ENCODE measurements at regions not wholly inside any gene's neighbourhood (a gene's known extent, or its start where the extent isn't known, plus 50 kb on each side); places are given as distances from the start of the nearest gene placed in this dataset.

DNA sequence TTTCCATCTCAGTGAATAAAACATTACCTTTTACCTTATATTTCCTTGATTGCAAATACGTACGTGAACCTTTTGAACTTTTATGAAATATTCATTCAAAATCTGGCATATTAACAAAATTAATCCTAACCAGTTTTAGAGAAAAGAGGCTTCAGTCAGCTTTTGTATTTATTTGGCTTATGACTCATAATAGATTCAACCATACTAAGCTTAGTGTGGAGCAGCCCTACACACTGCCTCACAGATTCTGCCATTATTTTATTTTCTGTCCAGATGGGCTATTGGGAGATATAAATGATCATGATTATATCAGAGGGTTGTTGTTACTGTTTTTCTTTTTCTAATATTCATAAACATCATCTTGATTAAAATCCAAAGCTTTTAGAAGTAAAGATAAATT, 325.5 kb downstream of the GPR37 start:
- H3K27ac ChIP-seq: no peak overlapping the region
- DNase-seq (ENCODE audit: low read depth, low spot score): no peak

DNA sequence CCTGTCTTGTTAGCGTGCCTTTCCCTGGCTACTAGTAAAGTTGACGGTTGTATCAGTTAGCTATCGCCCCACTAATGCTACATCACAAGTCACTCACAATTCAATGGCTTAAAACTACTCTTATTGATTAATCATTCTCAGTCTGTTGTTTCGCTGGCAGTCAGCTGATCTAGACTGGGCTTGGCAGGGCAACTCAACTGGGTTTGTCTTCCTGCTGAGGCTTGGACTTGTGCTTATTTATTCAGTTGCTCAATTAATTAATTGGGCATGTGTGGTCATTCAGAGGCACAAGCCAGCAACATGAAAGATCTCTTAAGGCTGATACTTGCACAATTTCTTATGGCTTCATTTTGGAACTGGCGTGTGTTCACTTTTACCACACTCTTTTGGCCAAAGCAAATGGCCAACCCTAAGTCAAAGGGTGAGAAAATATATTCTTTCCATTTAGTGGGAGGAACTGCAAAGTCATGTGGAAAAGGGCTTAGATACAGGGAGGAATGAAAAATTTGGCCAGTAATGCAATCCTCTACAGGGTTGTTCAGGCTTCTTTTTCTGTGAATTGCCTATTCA, 333.5 kb downstream of the GPR37 start:
- no peak overlapping the region for H3K27ac ChIP-seq
- no peak for DNase-seq (ENCODE audit: low read depth, low spot score)

- H3K27ac ChIP-seq: no peak overlapping the region
Observed at GRCh38 chr7:124429923-124430322, 335.7 kb downstream of the GPR37 start.

GRCh38 chr7:124428781-124429180, 336.8 kb downstream of the GPR37 start:
- H3K27ac ChIP-seq: no peak overlapping the region
- DNase-seq (ENCODE audit: low read depth, low spot score): no peak

More at GRCh38 chr7:124429923-124430322, 335.7 kb downstream of the GPR37 start:
- DNase-seq (ENCODE audit: low read depth, low spot score): no peak

GRCh38 chr7:124426621-124427020, 339.0 kb downstream of the GPR37 start:
- DNase-seq (ENCODE audit: low read depth, low spot score): no peak
- no peak overlapping the region for H3K27ac ChIP-seq

GRCh38 chr7:124423863-124424262, 341.7 kb downstream of the GPR37 start:
- H3K27ac ChIP-seq: no peak overlapping the region

DNA sequence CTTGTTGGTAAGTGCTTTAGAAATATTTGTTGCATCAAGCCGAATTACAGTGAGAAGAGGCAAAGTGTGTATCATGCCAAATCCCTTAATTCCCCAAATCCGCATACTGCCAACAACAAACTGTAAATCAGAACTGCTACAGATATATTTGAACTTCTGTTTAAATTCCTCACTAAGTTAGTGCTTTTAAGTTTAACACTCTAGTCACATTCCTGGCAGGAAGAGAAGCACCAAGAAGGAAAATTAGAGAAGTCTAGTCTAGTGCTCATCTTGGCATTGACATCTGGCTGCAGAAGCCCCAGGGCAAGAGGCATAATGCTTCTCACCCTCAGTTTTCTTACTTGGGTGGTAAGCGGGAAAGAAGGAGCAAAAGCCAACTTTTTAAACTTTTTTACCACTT, 343.5 kb downstream of the GPR37 start:
- H3K27ac ChIP-seq: no peak overlapping the region
- DNase-seq (ENCODE audit: low read depth, low spot score): no peak

More at GRCh38 chr7:124423863-124424262, 341.7 kb downstream of the GPR37 start:
- DNase-seq (ENCODE audit: low read depth, low spot score): no peak

- no peak for DNase-seq (ENCODE audit: low read depth, low spot score)
- no peak overlapping the region for H3K27ac ChIP-seq
Observed at GRCh38 chr7:124420367-124420766, 345.2 kb downstream of the GPR37 start.

- H3K27ac ChIP-seq: no peak overlapping the region
- DNase-seq (ENCODE audit: low read depth, low spot score): no peak
Observed at GRCh38 chr7:124413029-124413428, 352.6 kb downstream of the GPR37 start.

- no peak for DNase-seq (ENCODE audit: low read depth, low spot score)
- H3K27ac ChIP-seq: no peak overlapping the region
Observed at GRCh38 chr7:124412531-124412930, 353.1 kb downstream of the GPR37 start.

DNA sequence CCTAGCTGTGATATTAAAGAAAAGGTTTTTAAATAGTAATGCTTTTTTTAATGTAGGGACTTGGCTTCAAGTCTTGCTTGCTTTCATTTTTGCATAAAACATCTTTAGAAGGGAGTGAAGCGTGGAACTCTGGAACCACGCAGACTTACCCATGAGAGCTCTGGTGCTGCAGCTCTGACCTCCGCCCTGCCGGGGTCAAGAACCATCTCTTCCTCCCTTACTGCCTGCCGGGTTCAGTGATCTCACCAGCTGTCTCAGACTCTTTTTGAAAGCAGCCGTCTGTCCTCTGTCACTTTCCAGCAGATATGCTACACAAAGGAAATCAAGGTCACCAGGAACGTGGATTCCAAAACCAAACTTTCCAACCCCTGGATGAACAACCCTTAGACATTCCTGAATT, 353.8 kb downstream of the GPR37 start:
- no peak for DNase-seq (ENCODE audit: low read depth, low spot score)
- no peak overlapping the region for H3K27ac ChIP-seq

DNA sequence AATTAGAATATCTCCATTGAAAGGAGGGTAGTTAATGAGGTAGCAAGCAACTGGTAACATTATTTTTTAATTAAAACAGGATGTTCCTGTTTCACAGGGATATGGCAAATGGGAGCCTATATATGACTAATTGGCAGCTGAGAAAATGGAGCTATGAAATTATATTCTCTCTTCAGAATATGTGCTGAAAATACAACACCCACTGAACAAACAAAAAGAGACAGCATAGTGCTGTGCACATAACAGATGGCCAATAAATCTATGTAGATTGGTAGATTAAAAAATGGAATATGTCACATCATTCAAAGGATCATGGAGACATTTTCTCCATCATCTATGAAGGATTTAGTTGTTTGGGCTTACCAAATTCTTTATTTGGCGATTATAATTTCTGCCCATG, 362.0 kb downstream of the GPR37 start:
- DNase-seq (ENCODE audit: low read depth, low spot score): no peak
- no peak overlapping the region for H3K27ac ChIP-seq

- DNase-seq (ENCODE audit: low read depth, low spot score): no peak
- H3K27ac ChIP-seq: no peak overlapping the region
Observed at GRCh38 chr7:124403112-124403511, 362.5 kb downstream of the GPR37 start.

GRCh38 chr7:124399941-124400340, 365.7 kb downstream of the GPR37 start:
- no peak overlapping the region for H3K27ac ChIP-seq
- no peak for DNase-seq (ENCODE audit: low read depth, low spot score)

DNA sequence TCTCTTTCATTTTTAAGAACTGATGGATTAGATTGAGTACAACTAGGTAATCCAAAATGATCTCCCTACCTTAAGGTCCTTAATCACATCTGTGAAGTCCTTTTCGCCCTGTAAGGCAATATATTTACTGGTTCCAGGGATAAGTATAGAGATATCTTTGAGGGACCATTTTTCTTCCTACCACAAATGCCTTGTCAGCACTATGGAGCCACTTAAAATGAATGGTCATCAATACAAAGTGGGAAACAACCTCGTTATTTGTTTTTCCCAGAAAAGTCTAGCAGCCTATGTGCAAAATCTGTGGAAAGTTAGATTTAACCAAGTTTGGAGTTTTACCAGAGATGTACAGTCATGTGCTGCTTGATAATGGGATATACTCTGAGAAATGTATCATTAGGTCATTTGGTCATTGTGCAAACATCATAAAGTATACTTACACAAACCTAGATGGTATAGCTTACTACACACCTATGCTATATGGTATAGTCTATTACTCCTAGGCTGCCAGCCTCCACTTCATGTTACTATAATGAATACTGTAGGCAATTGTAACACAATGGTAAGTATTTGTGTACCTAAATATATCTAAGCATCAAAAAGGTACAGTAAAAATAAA, 366.2 kb upstream of the TMEM229A start:
- no peak overlapping the region for H3K27ac ChIP-seq
- DNase-seq (ENCODE audit: low read depth, low spot score): no peak

- DNase-seq (ENCODE audit: low read depth, low spot score): no peak
- H3K27ac ChIP-seq: no peak overlapping the region
Observed at GRCh38 chr7:124397134-124397533, 364.3 kb upstream of the TMEM229A start.

- DNase-seq (ENCODE audit: low read depth, low spot score): no peak
- H3K27ac ChIP-seq: no peak overlapping the region
Observed at GRCh38 chr7:124390301-124390700, 357.4 kb upstream of the TMEM229A start.

GRCh38 chr7:124388751-124389150, 355.9 kb upstream of the TMEM229A start:
- DNase-seq (ENCODE audit: low read depth, low spot score): no peak
- H3K27ac ChIP-seq: no peak overlapping the region

GRCh38 chr7:124387056-124387455, 354.2 kb upstream of the TMEM229A start:
- DNase-seq (ENCODE audit: low read depth, low spot score): no peak

DNA sequence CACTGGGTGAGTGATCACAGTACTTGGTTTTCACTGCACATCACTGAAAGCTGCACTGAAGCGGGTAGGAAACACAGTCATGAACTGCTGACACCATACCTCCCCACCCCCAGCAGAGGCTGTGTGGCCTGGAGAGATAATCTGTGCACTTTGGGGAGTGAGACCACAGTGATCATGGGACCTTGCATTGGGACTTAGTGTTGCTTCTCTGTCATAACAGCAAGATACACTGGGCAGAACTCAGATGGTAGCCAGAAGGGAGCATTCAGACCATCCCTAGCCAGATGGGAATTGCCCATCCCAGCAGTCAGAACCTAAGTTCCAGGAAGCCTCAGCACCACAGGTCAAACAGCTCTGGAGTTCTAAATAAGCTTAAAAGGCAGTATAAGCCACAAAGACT, 346.4 kb upstream of the TMEM229A start:
- no peak for DNase-seq (ENCODE audit: low read depth, low spot score)
- no peak overlapping the region for H3K27ac ChIP-seq

More at GRCh38 chr7:124387056-124387455, 354.2 kb upstream of the TMEM229A start:
- no peak overlapping the region for H3K27ac ChIP-seq

GRCh38 chr7:124376111-124376510, 343.2 kb upstream of the TMEM229A start:
- no peak overlapping the region for H3K27ac ChIP-seq
- DNase-seq (ENCODE audit: low read depth, low spot score): no peak

DNA sequence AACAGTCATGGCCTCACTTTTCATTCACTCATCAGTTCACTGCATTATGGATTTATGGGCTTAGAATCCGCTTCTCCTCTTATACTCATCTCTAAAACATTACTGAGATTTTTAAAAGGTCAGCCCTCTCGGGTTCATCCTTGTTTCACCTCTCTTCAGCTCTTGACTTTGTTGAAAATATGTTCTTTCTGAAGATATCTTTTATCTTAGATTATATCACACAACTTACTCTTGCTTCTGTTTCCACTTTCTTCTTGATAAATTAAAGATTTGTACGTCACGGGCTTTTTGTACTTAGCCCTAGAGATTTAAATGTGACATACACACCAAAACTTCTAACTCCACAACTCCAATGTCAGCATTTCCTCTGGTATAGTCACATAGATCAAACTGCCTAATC, 342.5 kb upstream of the TMEM229A start:
- H3K27ac ChIP-seq: no peak overlapping the region
- DNase-seq (ENCODE audit: low read depth, low spot score): no peak
